HG02642 (cell line): ENCODE measurements at regions not wholly inside any gene's neighbourhood (a gene's known extent, or its start where the extent isn't known, plus 50 kb on each side); places are given as distances from the start of the nearest gene placed in this dataset.

ENCODE experiments used
- ATAC-seq: cut with Tn5 transposase; IDR thresholded peaks from one replicate; pipeline ENCODE4 v1.9.1; 2021; ENCODE audit warnings: mild to moderate bottlenecking; ENCODE audit not compliant: unreplicated experiment, poor library complexity

- no peak for ATAC-seq
Observed at GRCh38 chr15:94177112-94177511, 54.2 kb upstream of the MCTP2 start.

DNA sequence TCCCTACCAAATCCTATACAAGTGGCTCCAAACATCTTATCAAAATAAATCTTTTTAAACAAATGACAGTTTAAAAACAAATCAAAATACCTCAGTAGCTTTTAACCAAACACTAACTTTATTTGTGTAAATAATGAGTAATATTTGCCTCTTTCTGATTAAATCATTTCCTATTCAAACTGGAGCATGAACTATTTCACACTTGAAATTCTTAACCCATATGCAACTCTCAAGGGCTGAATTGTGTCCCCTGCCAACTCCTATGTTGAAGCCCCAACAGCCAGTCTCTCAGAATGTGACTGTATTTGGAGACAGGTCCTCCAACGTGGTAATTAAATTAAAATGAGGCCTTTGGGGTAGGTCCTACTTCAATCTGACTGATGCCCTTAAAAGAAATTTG is 55.9 kb upstream of the MCTP2 start:
- ATAC-seq: no peak

GRCh38 chr15:94174399-94174802 is 57.0 kb upstream of the MCTP2 start:
- ATAC-seq: peak; percentile 91

GRCh38 chr15:94168250-94168649 is 63.1 kb upstream of the MCTP2 start:
- ATAC-seq: no peak

GRCh38 chr15:94164971-94165370 is 66.4 kb upstream of the MCTP2 start:
- no peak for ATAC-seq

GRCh38 chr15:94164202-94164807 is 67.1 kb upstream of the MCTP2 start:
- ATAC-seq: peak; percentile 66

DNA sequence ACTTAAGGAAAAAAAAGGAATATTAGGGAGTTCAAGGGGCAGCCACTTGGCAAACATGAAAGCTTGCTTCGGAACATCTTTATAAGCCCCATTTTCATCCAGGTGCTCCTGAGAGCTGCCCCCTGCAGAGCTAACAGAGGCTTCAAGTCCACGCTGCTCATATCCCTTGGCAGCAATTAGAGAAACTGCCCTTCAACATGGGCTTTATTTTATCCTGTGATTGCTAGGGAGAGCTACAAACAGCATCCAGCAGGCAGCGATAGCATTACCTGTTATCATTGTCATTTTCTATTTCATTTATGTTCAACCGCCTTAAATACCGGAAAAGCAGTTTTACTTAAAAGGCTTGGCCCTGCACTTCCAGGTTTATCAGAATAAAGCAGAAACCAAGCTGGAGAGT is 68.4 kb upstream of the MCTP2 start:
- no peak for ATAC-seq

DNA sequence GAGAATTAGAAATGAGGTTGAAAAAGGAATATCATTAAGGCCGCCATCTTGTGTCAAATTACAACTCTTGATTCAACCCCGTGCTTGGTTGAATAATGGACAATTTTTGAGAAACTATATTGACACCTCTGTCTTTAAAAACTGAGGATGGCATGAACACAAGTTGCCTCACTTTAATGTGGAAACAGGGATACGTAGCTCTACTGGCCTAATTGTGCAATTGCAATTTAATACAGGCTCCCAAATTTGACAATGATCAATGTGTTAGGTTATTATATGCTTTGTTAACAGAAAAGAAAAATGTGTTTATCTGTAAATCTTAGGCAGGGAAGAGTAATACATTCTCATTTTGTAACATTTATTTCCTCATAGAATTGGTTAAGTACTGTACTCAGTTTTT is 77.1 kb upstream of the MCTP2 start:
- no peak for ATAC-seq

DNA sequence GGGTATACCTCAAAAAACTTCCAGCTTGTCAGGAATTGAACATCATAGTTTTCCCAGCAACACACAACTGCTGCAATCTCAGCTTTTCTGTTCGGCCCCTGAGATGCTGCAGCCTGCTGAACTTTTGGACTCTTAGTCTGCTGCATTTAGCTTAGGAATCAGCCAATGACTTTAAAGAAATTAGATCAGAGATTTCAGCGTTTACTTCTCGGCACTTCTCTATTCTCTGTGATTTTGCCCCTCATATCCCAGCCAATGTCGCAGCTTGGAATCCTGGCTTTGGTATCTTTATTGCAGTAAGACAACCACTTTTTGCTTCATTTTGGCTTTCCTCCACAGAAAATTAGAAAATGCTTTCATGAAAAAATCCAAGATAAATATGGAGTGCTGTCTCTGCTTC is 86.3 kb upstream of the MCTP2 start:
- no peak for ATAC-seq

DNA sequence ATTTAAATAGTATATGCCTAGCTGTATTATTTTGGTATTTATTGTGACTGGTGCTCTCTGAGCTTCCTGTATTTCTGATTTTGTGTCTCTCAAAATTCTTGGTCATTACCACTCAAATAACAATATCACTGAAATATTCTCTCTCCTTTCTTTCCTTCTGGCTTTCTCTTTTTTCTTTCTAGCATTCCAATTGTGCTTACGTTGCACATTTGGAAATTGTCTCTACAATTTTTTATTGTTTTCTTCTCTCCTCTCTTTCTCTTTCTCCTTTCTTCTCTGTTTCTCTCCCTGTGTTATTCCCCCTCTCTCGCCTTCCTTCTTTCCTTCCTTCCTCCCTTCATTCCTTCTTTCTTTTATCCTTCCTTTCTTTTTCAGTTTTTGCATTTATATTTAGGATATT is 89.6 kb upstream of the MCTP2 start:
- no peak for ATAC-seq

DNA sequence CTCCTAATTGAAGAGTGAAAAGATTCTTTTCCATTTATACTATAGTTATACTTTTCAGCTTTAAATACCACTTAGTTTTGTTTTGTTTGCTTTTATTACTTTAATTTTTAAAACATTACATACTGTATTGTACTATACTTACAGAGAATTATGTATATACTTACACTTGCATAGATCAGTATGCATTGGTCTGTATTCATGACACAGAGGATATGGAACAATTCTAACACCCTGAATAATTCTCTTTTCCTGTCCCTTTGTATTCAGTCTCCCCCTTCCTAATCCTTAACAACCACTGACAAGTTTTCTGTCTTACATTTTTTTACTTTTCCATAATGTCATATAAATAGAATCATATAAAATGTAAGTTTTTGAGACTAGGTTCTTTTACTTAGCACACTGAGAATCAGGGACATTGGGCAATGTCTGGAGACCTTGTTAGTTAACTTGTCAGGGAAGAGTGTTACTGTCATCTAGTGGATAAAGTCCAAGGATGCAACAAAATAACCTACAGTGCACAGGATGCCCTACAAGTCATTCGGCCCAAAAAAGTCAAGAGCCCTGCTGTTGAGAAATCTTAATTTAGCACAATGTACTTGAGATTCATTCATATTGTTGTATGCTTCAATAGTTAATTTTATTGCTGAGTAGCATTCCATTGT is 95.7 kb upstream of the MCTP2 start:
- ATAC-seq: no peak

DNA sequence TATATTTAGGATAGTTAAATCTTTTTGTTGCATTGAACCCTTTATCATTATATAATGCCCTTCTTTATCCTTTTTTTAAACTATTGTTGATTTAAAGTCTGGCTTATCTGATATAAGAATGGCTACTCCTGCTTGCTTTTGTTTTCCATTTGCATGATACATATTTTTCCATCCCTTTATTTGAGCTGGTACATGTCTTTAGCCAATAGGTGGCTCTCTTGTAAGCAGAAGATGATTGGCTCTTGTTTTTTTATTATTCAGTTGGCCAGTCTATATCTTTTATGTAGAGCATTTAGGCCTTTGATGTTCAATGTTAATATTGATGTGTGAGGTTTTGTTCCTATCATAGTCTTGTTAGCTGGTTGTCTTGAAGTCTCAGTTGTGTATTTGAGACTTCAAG is 99.5 kb upstream of the MCTP2 start:
- no peak for ATAC-seq

DNA sequence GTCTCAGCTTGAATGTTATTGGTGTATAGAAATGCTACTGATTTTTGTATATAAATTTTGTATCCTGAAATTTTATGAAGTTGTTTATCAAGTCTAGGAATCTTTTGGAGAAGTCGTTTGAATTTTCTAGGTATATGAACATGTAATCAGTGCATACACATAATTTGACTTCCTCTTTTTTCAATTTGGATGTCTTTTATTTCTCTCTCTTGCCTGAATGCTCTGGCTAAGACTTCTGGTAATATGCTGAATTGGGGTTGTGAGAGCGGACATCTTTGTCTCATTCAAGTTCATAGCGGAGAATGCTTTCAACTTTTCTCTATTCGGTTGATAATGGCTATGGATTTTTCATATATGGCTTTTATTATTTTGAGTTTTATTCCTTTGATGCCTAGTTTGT is 100.9 kb upstream of the MCTP2 start:
- ATAC-seq: no peak

- ATAC-seq: no peak
Observed at GRCh38 chr15:94127006-94127405, 104.4 kb upstream of the MCTP2 start.

GRCh38 chr15:94125698-94126097 is 105.7 kb upstream of the MCTP2 start:
- no peak for ATAC-seq

- no peak for ATAC-seq
Observed at GRCh38 chr15:94125156-94125555, 106.2 kb upstream of the MCTP2 start.

DNA sequence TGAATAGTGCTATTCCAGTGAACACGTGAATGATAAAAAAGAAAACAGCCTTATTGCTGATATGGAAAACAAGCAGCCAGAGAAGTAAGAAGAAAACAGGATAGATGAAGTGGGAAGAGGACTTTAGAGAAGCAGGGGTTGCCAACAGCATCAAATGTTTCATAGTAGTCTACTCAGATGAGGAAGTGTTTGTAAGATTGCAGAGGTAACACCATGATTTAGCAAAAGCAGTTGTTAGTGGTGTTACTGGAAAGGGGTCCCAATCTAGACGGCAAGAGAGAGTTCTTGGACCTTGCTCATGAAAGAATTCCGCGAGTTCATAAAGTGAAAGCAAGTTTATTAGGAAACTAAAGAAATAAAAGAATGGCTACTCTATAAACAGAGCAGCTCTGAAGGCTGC is 108.8 kb upstream of the MCTP2 start:
- no peak for ATAC-seq

GRCh38 chr15:94119923-94120775 is 111.2 kb upstream of the MCTP2 start:
- ATAC-seq: peak; percentile 100

GRCh38 chr15:94119298-94119811 is 112.0 kb upstream of the MCTP2 start:
- no peak for ATAC-seq

DNA sequence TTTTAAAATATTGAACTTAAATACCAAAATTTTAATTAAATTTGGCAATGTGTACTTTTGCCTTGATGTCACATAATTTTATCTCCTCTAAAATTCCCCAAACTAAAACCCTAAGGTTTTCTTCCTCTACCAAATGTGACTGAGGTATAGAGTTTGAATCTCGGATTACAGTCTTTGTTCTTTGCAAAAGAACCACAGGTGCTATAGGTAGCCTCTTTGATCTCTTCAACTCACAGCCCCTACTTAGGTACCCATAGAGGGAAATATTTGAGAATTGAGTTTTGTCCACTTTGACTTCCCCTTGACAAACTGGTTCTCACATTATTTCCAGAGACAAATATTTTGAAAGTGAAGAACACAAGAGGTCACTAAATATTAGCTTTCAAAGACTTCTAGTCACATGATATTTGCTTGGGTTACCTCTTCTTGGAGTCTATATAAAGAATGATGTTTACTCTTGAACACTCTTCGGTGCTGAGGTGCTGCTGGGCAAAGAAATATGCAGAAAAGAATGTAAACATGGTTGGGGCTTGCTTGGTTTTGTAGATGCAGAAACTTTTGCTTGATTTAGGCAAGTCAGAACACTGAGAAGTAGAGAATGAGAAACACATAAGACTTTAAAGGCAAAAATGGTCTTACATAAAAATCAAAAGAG is 120.8 kb upstream of the MCTP2 start:
- ATAC-seq: no peak

- ATAC-seq: no peak
Observed at GRCh38 chr15:94107652-94108051, 123.7 kb upstream of the MCTP2 start.
